Hematopoietic multipotent progenitor cell (in vitro differentiated cells): ENCODE measurements at regions not wholly inside any gene's neighbourhood (a gene's known extent, or its start where the extent isn't known, plus 50 kb on each side); places are given as distances from the start of the nearest gene placed in this dataset.

Experiments used
- DNase-seq, 3 donors: peaks; one replicate each; pipeline ENCODE4 v3.0.0-alpha.2; 2011 to 2015; ENCODE audit warnings: low read depth in 2 of 3, low spot score in 2 of 3

- DNase-seq: no peak
Observed at GRCh38 chr5:96142786-96143434, 181.3 kb upstream of the ELL2 start.

- no peak for DNase-seq
Observed at GRCh38 chr5:96142184-96142781, 180.6 kb upstream of the ELL2 start.

- DNase-seq: no peak
Observed at GRCh38 chr5:96141749-96142148, 180.1 kb upstream of the ELL2 start.

- DNase-seq: no peak
Observed at GRCh38 chr5:96140496-96140895, 178.8 kb upstream of the ELL2 start.

GRCh38 chr5:96140084-96140483, 178.4 kb upstream of the ELL2 start:
- no peak for DNase-seq

- no peak for DNase-seq
Observed at GRCh38 chr5:96134886-96135285, 173.2 kb upstream of the ELL2 start.

- DNase-seq: no peak
Observed at GRCh38 chr5:96133341-96134079, 171.9 kb upstream of the ELL2 start.

GRCh38 chr5:96129276-96129675, 167.6 kb upstream of the ELL2 start:
- no peak for DNase-seq

- DNase-seq: no peak
Observed at GRCh38 chr5:96128204-96128864, 166.7 kb upstream of the ELL2 start.

- no peak for DNase-seq
Observed at GRCh38 chr5:96127538-96127937, 165.9 kb upstream of the ELL2 start.

GRCh38 chr5:96125231-96125891, 163.7 kb upstream of the ELL2 start:
- no peak for DNase-seq

- no peak for DNase-seq
Observed at GRCh38 chr5:96124589-96124988, 162.9 kb upstream of the ELL2 start.

GRCh38 chr5:96123418-96123817, 161.8 kb upstream of the ELL2 start:
- DNase-seq: no peak

GRCh38 chr5:96121364-96121763, 159.7 kb upstream of the ELL2 start:
- DNase-seq: no peak

- no peak for DNase-seq
Observed at GRCh38 chr5:96120120-96120519, 158.5 kb upstream of the ELL2 start.

- DNase-seq: no peak
Observed at GRCh38 chr5:96117771-96118651, 156.4 kb upstream of the ELL2 start.

GRCh38 chr5:96115147-96115807, 153.6 kb upstream of the ELL2 start:
- peak in 1 of 3 donors; percentile 8 for DNase-seq

- no peak for DNase-seq
Observed at GRCh38 chr5:96114736-96115135, 153.1 kb upstream of the ELL2 start.

GRCh38 chr5:96113170-96113939, 151.7 kb upstream of the ELL2 start:
- DNase-seq: no peak
